ENCODE measurements at regions not wholly inside any gene's neighbourhood (a gene's known extent, or its start where the extent isn't known, plus 50 kb on each side); places are given as distances from the start of the nearest gene placed in this dataset.

- no peak for DNase-seq (ENCODE audit: low spot score)
Measured at GRCh38 chr2:103506812-103507211, 745.0 kb downstream of the TMEM182 start.

GRCh38 chr2:103512442-103512841 is 750.6 kb downstream of the TMEM182 start:
- no peak for DNase-seq (ENCODE audit: low spot score)

GRCh38 chr2:103520547-103520946 is 758.7 kb downstream of the TMEM182 start:
- no peak for DNase-seq (ENCODE audit: low spot score)

GRCh38 chr2:103525756-103526155 is 763.9 kb downstream of the TMEM182 start:
- DNase-seq (ENCODE audit: low spot score) = no peak

GRCh38 chr2:103526757-103527156 is 764.9 kb downstream of the TMEM182 start:
- no peak for DNase-seq (ENCODE audit: low spot score)

GRCh38 chr2:103527278-103527677 is 765.4 kb downstream of the TMEM182 start:
- no peak for DNase-seq (ENCODE audit: low spot score)

GRCh38 chr2:103529798-103530502 is 768.1 kb downstream of the TMEM182 start:
- no peak for DNase-seq (ENCODE audit: low spot score)

- no peak for DNase-seq (ENCODE audit: low spot score)
Measured at GRCh38 chr2:103552775-103553174, 790.9 kb downstream of the TMEM182 start.

- DNase-seq (ENCODE audit: low spot score) = no peak
Measured at GRCh38 chr2:103594823-103595222, 833.0 kb downstream of the TMEM182 start.

- DNase-seq (ENCODE audit: low spot score) = no peak
Measured at GRCh38 chr2:103605071-103605780, 843.4 kb downstream of the TMEM182 start.

- no peak for DNase-seq (ENCODE audit: low spot score)
Measured at GRCh38 chr2:103615611-103616105, 853.8 kb downstream of the TMEM182 start.

- no peak for DNase-seq (ENCODE audit: low spot score)
Measured at GRCh38 chr2:103616891-103617290, 855.1 kb downstream of the TMEM182 start.

GRCh38 chr2:103618112-103618511 is 856.3 kb downstream of the TMEM182 start:
- no peak for DNase-seq (ENCODE audit: low spot score)

- DNase-seq (ENCODE audit: low spot score) = no peak
Measured at GRCh38 chr2:103627301-103627700, 865.5 kb downstream of the TMEM182 start.

- no peak for DNase-seq (ENCODE audit: low spot score)
Measured at GRCh38 chr2:103638978-103639377, 877.1 kb downstream of the TMEM182 start.

GRCh38 chr2:103656558-103656957 is 894.7 kb downstream of the TMEM182 start:
- no peak for DNase-seq (ENCODE audit: low spot score)

GRCh38 chr2:103660519-103660918 is 898.7 kb downstream of the TMEM182 start:
- no peak for DNase-seq (ENCODE audit: low spot score)

- DNase-seq (ENCODE audit: low spot score) = no peak
Measured at GRCh38 chr2:103660947-103661346, 899.1 kb downstream of the TMEM182 start.

- DNase-seq (ENCODE audit: low spot score) = no peak
Measured at GRCh38 chr2:103664690-103665089, 902.9 kb downstream of the TMEM182 start.

- DNase-seq (ENCODE audit: low spot score) = no peak
Measured at GRCh38 chr2:103667335-103667884, 905.6 kb downstream of the TMEM182 start.

- no peak for DNase-seq (ENCODE audit: low spot score)
Measured at GRCh38 chr2:103669531-103669930, 907.7 kb downstream of the TMEM182 start.

All from mucosa of gallbladder (tissue), 1 donor.